ENCODE measurements at regions not wholly inside any gene's neighbourhood (a gene's known extent, or its start where the extent isn't known, plus 50 kb on each side); places are given as distances from the start of the nearest gene placed in this dataset.

DNA sequence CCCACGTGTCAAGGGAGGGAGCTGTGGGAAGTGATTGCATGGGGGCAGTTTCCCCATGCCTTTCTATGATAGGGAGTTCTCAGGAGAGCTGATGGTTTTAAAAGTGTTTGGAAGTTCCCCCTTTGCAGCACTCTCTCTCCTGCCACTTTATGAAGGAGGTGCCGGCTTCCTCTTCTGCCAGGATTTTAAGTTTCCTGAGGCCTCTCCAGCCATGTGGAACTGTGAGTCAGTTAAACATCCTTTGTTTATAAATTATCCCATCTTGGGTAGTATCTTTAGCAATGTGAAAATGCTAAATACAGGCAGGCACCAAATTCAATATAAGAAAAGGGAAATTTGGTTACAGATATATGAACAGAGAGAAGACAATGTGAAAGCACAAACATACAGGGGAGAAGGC lies 96.4 kb upstream of the EPHA7 start:
- TF ChIP-seq, protein P1, sequence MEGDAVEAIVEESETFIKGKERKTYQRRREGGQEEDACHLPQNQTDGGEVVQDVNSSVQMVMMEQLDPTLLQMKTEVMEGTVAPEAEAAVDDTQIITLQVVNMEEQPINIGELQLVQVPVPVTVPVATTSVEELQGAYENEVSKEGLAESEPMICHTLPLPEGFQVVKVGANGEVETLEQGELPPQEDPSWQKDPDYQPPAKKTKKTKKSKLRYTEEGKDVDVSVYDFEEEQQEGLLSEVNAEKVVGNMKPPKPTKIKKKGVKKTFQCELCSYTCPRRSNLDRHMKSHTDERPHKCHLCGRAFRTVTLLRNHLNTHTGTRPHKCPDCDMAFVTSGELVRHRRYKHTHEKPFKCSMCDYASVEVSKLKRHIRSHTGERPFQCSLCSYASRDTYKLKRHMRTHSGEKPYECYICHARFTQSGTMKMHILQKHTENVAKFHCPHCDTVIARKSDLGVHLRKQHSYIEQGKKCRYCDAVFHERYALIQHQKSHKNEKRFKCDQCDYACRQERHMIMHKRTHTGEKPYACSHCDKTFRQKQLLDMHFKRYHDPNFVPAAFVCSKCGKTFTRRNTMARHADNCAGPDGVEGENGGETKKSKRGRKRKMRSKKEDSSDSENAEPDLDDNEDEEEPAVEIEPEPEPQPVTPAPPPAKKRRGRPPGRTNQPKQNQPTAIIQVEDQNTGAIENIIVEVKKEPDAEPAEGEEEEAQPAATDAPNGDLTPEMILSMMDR (CRISPR knock-in tag; IDR thresholded peaks at IDR 0.05): no peak
- no peak for TF ChIP-seq REPIN1 (CRISPR knock-in tag; IDR thresholded peaks at IDR 0.05; ENCODE audit: borderline replicate concordance, low read depth)
- TF ChIP-seq SOX13 (IDR thresholded peaks at IDR 0.05): no peak
- TF ChIP-seq SOX13 (CRISPR knock-in tag; conservative IDR thresholded peaks at IDR 0.05 in 1 of 2, IDR thresholded peaks at IDR 0.05 in 1 of 2): no peak
- no peak for TF ChIP-seq HNRNPK (IDR thresholded peaks at IDR 0.05; ENCODE audit: low read depth, low read length, poor library complexity, severe bottlenecking)
- TF ChIP-seq DNMT1 (CRISPR knock-in tag; IDR thresholded peaks at IDR 0.05): no peak
- no peak for TF ChIP-seq ZC3H4 (CRISPR knock-in tag; IDR thresholded peaks at IDR 0.05; ENCODE audit: borderline replicate concordance)
- TF ChIP-seq ZNF569 (CRISPR knock-in tag; IDR thresholded peaks at IDR 0.05; ENCODE audit: borderline replicate concordance): no peak

Measured in HepG2 (cell line).